Activated CD4-positive, alpha-beta T cell treated with anti-CD3 and anti-CD28 coated beads, Interleukin-2, amount 50 U/mL, for 48 hours (primary cell): ENCODE measurements at regions not wholly inside any gene's neighbourhood (a gene's known extent, or its start where the extent isn't known, plus 50 kb on each side); places are given as distances from the start of the nearest gene placed in this dataset.

ENCODE experiments used
- DNase-seq, 2 experiments: peaks; one replicate each; pipeline ENCODE4 v3.0.0-alpha.2; 2020

DNA sequence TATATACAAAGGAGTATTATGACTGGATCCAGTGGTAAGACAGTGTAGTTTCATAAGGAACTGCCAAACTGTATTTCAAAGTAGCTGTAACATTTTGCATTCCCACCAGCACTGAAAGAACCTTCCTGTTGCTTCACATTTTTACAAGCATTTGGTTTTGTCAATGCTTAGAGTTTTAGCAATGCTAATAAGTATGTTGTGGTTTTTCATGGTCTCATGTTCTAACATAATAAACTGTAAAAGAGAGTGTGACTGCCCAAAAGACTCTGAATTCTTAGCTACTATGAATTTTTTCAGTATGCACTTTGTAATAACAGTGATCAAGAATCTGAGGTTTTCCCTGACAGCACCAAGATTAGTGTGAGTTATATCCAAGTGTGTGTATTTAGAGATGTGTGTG is 604.2 kb downstream of the XIRP2 start:
- DNase-seq, result no peak

GRCh38 chr2:167491788-167492187 is 603.5 kb downstream of the XIRP2 start:
- no peak for DNase-seq

GRCh38 chr2:167490455-167490854 is 602.2 kb downstream of the XIRP2 start:
- DNase-seq, result no peak

- DNase-seq, result no peak
Measured at GRCh38 chr2:167489325-167489724, 601.0 kb downstream of the XIRP2 start.

GRCh38 chr2:167487728-167488127 is 599.4 kb downstream of the XIRP2 start:
- no peak for DNase-seq

GRCh38 chr2:167484875-167485274 is 596.6 kb downstream of the XIRP2 start:
- DNase-seq, result no peak

DNA sequence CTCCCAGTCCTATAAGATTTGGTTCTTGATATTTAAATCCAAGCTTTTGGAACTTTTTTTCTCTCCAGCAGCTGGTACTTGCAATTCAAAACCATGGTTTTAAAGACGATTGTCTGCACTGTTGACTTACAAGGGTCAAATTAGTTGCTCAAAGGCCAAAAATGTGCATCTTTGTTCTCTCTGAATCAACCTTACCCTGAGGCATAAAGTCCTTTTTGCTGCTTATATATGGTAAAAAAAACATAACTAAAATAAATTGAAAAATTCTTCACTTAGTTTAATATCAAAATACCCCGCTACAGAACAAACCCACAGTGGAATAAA is 592.7 kb downstream of the XIRP2 start:
- DNase-seq, result no peak

DNA sequence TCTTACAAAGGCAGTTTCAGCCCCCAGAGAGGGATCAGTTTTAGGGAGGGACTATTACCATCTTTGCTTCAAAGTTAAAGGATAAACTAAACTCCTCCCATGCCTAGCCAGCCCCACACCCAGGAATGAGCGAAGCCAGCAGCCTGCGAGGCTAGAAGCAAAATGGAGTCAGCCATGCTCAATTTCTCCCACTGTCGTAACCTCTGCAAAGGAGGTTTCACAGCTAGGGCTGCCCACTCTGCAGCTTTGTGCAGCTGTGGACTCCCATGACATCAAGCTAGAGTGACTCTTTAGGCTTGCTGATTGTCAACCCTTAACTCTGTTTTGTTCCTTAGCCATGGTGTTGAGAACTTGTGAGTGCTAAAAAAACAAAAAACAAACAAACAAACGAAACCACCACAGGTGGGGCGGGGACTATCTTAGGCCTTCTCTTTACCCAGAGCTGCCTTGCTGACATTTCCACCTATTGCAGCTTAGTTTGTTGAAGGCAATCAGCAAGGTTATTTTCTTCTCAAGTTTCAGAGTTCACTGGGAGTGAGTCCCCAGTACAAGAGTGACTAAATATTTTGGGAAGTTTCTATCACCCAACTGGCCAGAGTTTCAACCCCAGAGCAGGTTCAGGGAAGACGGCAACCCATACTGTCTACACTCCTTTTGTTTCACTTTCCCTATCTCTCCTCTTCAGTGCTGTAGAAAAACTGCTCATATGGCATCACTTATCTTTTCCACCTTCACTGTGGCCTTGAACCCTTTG is 592.1 kb downstream of the XIRP2 start:
- no peak for DNase-seq

GRCh38 chr2:167478196-167478595 is 589.9 kb downstream of the XIRP2 start:
- DNase-seq, result no peak

GRCh38 chr2:167475791-167476190 is 587.5 kb downstream of the XIRP2 start:
- DNase-seq, result no peak

DNA sequence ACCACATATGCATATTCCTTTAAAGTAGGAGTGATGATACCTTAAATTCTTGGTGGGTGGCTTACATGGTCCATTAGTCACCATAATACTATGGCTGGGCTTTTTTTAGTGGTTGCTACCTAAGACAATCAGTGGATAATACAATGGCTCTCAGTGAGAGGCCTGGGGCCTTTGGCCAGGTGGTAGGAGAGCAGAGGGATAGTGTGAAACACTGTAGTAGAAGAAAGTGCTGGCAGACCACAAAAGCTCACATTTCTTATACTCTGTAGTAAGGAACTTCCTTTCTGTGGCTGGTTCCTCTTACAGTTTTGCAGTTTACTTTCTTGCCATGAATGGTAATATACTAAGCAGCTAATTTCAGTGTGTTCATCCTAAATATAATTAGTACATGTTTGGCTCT is 583.5 kb downstream of the XIRP2 start:
- DNase-seq, result no peak

GRCh38 chr2:167471332-167471731 is 583.1 kb downstream of the XIRP2 start:
- DNase-seq, result no peak

GRCh38 chr2:167462379-167462778 is 574.1 kb downstream of the XIRP2 start:
- DNase-seq, result no peak

DNA sequence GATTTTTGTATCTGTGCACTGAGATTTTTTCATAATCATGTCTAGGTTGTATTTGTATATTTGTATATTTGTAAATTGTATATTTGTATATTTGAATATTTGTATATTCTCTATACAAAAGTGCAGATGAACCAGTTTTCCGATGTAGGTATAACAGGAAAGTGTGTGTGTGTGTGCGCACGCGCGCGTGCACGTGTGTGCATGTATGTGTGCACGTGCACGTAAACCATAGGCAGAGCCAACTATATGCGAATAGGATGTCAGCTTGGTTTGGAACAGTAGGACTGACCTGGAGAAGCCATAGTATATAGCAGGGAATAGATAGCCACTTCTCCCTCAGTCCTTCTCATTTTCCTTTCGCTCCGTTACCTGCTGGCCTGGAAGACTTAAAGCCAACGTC is 565.8 kb downstream of the XIRP2 start:
- DNase-seq, result no peak

DNA sequence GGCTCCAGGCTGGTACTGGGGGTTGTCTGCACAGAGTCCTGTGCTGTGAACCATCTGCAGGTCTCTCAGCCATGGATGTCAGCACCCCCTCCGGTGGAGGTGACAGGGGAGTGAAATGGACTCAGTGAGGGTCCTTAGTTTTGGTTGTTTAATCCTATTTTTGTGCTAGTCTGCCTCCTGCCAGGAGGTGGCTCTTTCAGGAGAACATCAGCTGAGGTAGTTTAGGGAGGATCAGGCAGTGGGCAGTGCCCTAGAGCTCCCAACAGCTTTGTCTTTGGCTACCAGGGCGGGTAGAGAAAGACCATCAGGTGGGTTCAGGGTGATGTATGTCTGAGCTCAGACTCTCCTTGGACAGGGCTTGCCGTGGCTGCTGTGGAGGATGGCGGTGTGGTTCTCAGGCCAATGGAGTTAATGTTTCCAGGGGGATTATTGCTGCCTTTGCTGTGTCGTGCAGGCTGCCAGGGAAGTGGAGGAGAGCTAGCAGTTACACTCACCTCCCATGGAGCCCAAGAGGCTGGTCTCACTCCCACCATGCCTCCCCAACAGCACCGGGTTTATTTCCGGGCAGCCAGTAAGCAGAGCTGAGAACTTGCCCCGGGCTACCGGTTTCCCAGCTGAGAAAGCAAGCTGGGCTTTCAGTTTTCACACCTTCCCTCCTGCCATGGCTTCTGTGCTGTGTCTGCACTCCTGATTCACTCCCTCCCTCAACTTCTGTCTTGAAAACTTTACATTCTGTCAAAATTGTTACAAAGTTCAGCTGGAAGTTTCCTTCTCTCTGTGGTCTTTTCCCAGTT is 563.4 kb downstream of the XIRP2 start:
- DNase-seq, result no peak

- DNase-seq, result no peak
Measured at GRCh38 chr2:167450364-167450763, 562.1 kb downstream of the XIRP2 start.

DNA sequence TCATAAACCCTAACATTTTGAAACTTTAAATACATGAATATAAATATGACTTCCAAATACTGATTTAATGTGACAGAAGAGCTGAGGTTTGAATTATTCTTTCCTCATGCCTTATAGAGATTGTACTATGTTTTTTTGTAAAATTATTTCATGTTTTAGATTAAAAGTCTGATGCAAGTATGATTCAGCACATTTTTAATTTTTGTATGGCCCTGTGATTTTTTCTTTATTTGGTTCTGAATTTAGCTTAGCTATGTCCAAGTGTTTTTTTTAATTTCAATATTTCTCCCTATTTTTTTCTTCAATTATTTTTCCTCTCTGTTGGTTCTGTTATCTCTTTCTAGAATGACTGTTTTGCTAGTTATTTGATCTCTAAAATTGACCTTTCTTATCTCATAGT is 552.1 kb downstream of the XIRP2 start:
- no peak for DNase-seq

GRCh38 chr2:167438206-167438605 is 549.9 kb downstream of the XIRP2 start:
- no peak for DNase-seq

- DNase-seq, result no peak
Measured at GRCh38 chr2:167431949-167432348, 543.7 kb downstream of the XIRP2 start.

- DNase-seq, result no peak
Measured at GRCh38 chr2:167430447-167430846, 542.2 kb downstream of the XIRP2 start.

GRCh38 chr2:167424803-167425755 is 536.8 kb downstream of the XIRP2 start:
- DNase-seq, result no peak

DNA sequence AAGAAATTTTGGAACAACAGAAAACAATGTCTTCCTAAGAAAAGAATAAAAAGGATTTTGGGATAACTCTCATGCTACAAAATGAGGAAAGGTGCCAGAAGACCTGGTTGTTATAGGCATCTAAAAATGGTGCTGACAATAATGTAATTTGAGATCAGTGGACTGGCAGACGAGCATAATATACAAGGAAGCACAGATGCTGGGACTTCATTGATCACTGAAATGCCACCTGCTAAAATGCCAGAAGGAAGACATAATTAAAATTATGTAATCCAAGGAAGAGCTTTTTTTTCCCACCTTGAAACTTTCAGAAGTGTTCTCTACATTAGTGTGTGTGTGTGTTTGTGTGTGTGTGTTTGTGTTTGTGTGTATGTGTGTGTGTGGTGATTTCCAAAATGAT is 535.9 kb downstream of the XIRP2 start:
- no peak for DNase-seq

- DNase-seq, result no peak
Measured at GRCh38 chr2:167423731-167424130, 535.5 kb downstream of the XIRP2 start.
